Osteocyte (in vitro differentiated cells): ENCODE measurements at regions not wholly inside any gene's neighbourhood (a gene's known extent, or its start where the extent isn't known, plus 50 kb on each side); places are given as distances from the start of the nearest gene placed in this dataset.
A peak's percentile ranks its signal among the peaks of the same experiment; 100 is the strongest.

ENCODE experiments used
- DNase-seq: peaks from one replicate; pipeline ENCODE4 v3.0.0; 2021; ENCODE audit warnings: mixed read lengths; ENCODE audit not compliant: unreplicated experiment; ENCODE audit errors: extremely low spot score
- H3K27ac Mint-ChIP-seq: one replicate; pipeline ENCODE4 v1.8.0; 2021; ENCODE audit warnings: mild to moderate bottlenecking, mixed read lengths; ENCODE audit not compliant: unreplicated experiment
- H3K27me3 Mint-ChIP-seq: one replicate; pipeline ENCODE4 v1.8.0; 2021; ENCODE audit warnings: mixed read lengths; ENCODE audit not compliant: unreplicated experiment
- H3K36me3 Mint-ChIP-seq: one replicate; pipeline ENCODE4 v1.8.0; 2021; ENCODE audit warnings: mixed read lengths; ENCODE audit not compliant: unreplicated experiment
- H3K4me1 Mint-ChIP-seq: one replicate; pipeline ENCODE4 v1.8.0; 2021; ENCODE audit warnings: mixed read lengths; ENCODE audit not compliant: unreplicated experiment
- H3K4me3 Mint-ChIP-seq: one replicate; pipeline ENCODE4 v1.8.0; 2021; ENCODE audit warnings: mild to moderate bottlenecking, moderate library complexity, mixed read lengths; ENCODE audit not compliant: unreplicated experiment
- H3K9me3 Mint-ChIP-seq: one replicate; pipeline ENCODE4 v1.8.0; 2021; ENCODE audit warnings: mixed read lengths; ENCODE audit not compliant: unreplicated experiment
- CTCF ChIP-seq: fragments of 200-600 bp; sonication (generic); IDR thresholded peaks from 2 replicates; pipeline ENCODE4 v1.5.0; 2021; ENCODE audit warnings: antibody characterized with exemption, mild to moderate bottlenecking, moderate library complexity

- peaks cover 18% of the 10 kb centered on the region for H3K4me1 Mint-ChIP-seq
- no peak for DNase-seq
- no peaks in the 10 kb centered on the region for H3K36me3 Mint-ChIP-seq
- no peak overlapping the region for H3K4me3 Mint-ChIP-seq
- H3K27me3 Mint-ChIP-seq: no peaks in the 10 kb centered on the region
- no peak for TF ChIP-seq CTCF
- no peaks in the 10 kb centered on the region for H3K9me3 Mint-ChIP-seq
- no peak overlapping the region for H3K27ac Mint-ChIP-seq
Observed at GRCh38 chr4:23355258-23355657, 534.6 kb downstream of the PPARGC1A start.

- Mint-ChIP-seq H3K9me3 (no peaks in the 10 kb centered on the region), H3K27ac (no peak overlapping the region), H3K36me3 (no peaks in the 10 kb centered on the region), H3K27me3 (no peaks in the 10 kb centered on the region), H3K4me3 (no peak overlapping the region), H3K4me1 (peaks cover 11% of the 10 kb centered on the region)
- no peak for DNase-seq
- TF ChIP-seq CTCF: no peak
Observed at GRCh38 chr4:23353200-23353599, 536.6 kb downstream of the PPARGC1A start.

- no peaks in the 10 kb centered on the region for H3K27me3 Mint-ChIP-seq
- no peaks in the 10 kb centered on the region for H3K36me3 Mint-ChIP-seq
- H3K9me3 Mint-ChIP-seq: no peaks in the 10 kb centered on the region
- no peak for TF ChIP-seq CTCF
- no peak overlapping the region for H3K27ac Mint-ChIP-seq
- no peak for DNase-seq
- peaks cover 8% of the 10 kb centered on the region for H3K4me1 Mint-ChIP-seq
- H3K4me3 Mint-ChIP-seq: no peak overlapping the region
Observed at GRCh38 chr4:23348789-23349498, 540.9 kb downstream of the PPARGC1A start.

GRCh38 chr4:23337292-23337691, 552.6 kb downstream of the PPARGC1A start:
- DNase-seq: no peak
- H3K36me3 Mint-ChIP-seq: no peaks in the 10 kb centered on the region
- peaks cover 21% of the 10 kb centered on the region for H3K27me3 Mint-ChIP-seq
- H3K27ac Mint-ChIP-seq: no peak overlapping the region
- no peaks in the 10 kb centered on the region for H3K9me3 Mint-ChIP-seq
- peak; percentile 46 for TF ChIP-seq CTCF
- no peaks in the 10 kb centered on the region for H3K4me1 Mint-ChIP-seq
- H3K4me3 Mint-ChIP-seq: no peak overlapping the region

GRCh38 chr4:23333946-23334878, 555.6 kb downstream of the PPARGC1A start:
- H3K4me3 Mint-ChIP-seq: no peak overlapping the region
- no peak overlapping the region for H3K27ac Mint-ChIP-seq
- H3K9me3 Mint-ChIP-seq: no peaks in the 10 kb centered on the region
- no peaks in the 10 kb centered on the region for H3K4me1 Mint-ChIP-seq
- H3K36me3 Mint-ChIP-seq: no peaks in the 10 kb centered on the region
- no peak for DNase-seq
- TF ChIP-seq CTCF: peak; percentile 16
- peaks cover 17% of the 10 kb centered on the region for H3K27me3 Mint-ChIP-seq
